ENCODE measurements at regions not wholly inside any gene's neighbourhood (a gene's known extent, or its start where the extent isn't known, plus 50 kb on each side); places are given as distances from the start of the nearest gene placed in this dataset.

DNA sequence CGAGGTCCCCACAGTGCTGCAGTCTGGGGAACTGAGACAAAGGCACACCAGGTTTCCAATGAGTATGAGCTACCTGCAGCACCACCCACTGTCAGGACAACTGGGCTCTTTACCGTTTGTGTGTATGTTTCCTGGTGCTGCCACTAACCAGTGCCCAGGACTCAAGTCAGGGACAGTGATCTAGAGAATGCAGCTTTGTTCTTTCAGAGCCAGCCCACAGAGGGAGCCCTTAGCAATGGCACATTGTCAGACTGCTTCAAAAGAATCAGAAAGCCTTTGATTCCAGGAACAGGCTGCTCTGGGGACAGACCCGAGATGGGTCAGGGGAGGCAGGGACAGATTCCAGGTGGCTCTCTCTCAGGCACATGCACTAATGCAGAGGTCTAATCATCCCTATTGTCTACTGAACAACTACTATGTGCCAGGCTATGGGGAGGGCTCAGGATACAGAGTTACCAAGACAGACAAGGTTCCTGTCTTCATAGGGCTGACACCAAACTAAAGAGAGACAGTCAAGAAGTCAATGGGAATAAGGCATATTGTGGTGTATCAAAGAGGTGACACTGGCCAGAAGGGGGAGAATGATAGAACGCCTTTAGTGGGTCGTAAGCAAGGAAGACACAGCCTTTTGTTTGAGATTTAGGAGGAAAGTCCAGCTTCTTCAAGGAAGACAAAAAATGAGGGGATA lies 103.7 kb downstream of the VPREB1 start:
- Histone ChIP-seq H3K4me3 (no peak overlapping the region), H3K9me3 (no peaks in the 10 kb centered on the region), H3K27me3 (peaks cover 0 to 6% (median 0%) of the 10 kb centered on the region in 3 donors), H3K27ac (no peak overlapping the region), H3K36me3 (no peaks in the 10 kb centered on the region), H3K4me1 (no peaks in the 10 kb centered on the region)
- intact Hi-C loops (cut with DNase I; ENCODE audit: low total_unique reads): no loop called here
- TF ChIP-seq POLR2A (IDR thresholded peaks at IDR 0.05): no peak
- TF ChIP-seq, protein P1, sequence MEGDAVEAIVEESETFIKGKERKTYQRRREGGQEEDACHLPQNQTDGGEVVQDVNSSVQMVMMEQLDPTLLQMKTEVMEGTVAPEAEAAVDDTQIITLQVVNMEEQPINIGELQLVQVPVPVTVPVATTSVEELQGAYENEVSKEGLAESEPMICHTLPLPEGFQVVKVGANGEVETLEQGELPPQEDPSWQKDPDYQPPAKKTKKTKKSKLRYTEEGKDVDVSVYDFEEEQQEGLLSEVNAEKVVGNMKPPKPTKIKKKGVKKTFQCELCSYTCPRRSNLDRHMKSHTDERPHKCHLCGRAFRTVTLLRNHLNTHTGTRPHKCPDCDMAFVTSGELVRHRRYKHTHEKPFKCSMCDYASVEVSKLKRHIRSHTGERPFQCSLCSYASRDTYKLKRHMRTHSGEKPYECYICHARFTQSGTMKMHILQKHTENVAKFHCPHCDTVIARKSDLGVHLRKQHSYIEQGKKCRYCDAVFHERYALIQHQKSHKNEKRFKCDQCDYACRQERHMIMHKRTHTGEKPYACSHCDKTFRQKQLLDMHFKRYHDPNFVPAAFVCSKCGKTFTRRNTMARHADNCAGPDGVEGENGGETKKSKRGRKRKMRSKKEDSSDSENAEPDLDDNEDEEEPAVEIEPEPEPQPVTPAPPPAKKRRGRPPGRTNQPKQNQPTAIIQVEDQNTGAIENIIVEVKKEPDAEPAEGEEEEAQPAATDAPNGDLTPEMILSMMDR (IDR thresholded peaks at IDR 0.05 in 4 of 5, conservative IDR thresholded peaks at IDR 0.05 in 1 of 5): no peak
- in situ Hi-C loops (cut with MboI; ENCODE audit: low sequenced_read_pairs in 4 of 4): no loop called here
- ATAC-seq (no peak), DNase-seq (no peak)

GRCh38 chr22:22348815-22349454 lies 104.3 kb downstream of the VPREB1 start:
- in situ Hi-C loops (cut with MboI; ENCODE audit: low sequenced_read_pairs in 4 of 4): no loop called here
- intact Hi-C loops (cut with DNase I; ENCODE audit: low total_unique reads): no loop called here

DNA sequence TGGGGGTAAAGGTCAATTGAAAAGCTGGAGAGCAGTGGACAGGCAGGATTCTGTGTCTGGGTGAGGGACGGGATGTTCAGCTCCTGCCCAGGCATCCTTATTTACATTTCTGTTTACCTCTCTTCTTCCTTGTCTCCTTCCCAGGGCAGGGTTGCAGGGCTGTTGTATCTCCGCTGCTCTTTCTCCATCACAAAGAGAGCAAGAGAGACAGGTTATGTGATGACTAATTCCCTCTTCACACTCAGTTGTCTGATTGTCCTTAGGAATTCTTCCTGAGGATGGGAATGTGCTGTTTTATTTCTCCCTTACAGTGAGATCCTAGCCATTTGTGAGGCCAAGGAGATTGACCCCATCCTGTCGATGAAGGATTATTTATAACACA lies 104.9 kb downstream of the VPREB1 start:
- in situ Hi-C loops (cut with MboI; ENCODE audit: low sequenced_read_pairs in 4 of 4): no loop called here
- Histone ChIP-seq H3K4me3 (no peak overlapping the region), H3K27me3 (peaks cover 0 to 6% (median 0%) of the 10 kb centered on the region in 3 donors), H3K9me3 (no peaks in the 10 kb centered on the region), H3K4me1 (no peaks in the 10 kb centered on the region), H3K36me3 (no peaks in the 10 kb centered on the region), H3K27ac (no peak overlapping the region)
- DNase-seq: no peak
- no peak for TF ChIP-seq POLR2A (IDR thresholded peaks at IDR 0.05)
- TF ChIP-seq, protein P1 (IDR thresholded peaks at IDR 0.05 in 4 of 5, conservative IDR thresholded peaks at IDR 0.05 in 1 of 5): no peak
- no peak for ATAC-seq
- intact Hi-C loops (cut with DNase I; ENCODE audit: low total_unique reads): no loop called here

More at GRCh38 chr22:22348815-22349454, 104.3 kb downstream of the VPREB1 start:
- TF ChIP-seq, protein P1 (IDR thresholded peaks at IDR 0.05 in 4 of 5, conservative IDR thresholded peaks at IDR 0.05 in 1 of 5): no peak
- no peak for TF ChIP-seq POLR2A (IDR thresholded peaks at IDR 0.05)
- DNase-seq (no peak), ATAC-seq (no peak)
- no peak overlapping the region for H3K4me3 ChIP-seq
- H3K4me1 ChIP-seq: no peaks in the 10 kb centered on the region
- H3K27ac ChIP-seq: no peak overlapping the region
- peaks cover 0 to 6% (median 0%) of the 10 kb centered on the region in 3 donors for H3K27me3 ChIP-seq
- H3K9me3 ChIP-seq: no peaks in the 10 kb centered on the region
- H3K36me3 ChIP-seq: no peaks in the 10 kb centered on the region

DNA sequence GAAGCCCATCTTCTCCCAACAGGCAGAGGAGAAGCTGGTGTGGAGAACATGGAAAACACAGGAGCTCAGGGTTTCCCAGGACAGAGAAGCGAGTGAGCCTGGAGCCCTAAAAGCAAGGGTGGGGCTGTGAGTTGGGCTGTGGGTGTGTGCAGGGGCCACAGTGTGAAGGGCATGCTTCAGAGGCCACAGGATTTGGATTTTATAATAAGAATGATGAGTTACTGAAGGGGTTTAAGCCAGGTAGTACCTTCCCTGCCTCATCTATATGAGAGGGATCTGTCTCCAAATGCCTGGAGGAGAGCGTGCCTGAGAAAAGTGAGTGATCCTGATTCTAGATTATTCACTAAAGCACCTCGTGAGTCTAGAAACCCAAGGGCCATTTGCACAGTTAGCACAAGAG lies 106.8 kb downstream of the VPREB1 start:
- Histone ChIP-seq H3K27me3 (peaks cover 0 to 7% (median 6%) of the 10 kb centered on the region in 3 donors), H3K4me1 (no peaks in the 10 kb centered on the region), H3K27ac (no peak overlapping the region), H3K9me3 (no peaks in the 10 kb centered on the region), H3K36me3 (no peaks in the 10 kb centered on the region), H3K4me3 (no peak overlapping the region)
- intact Hi-C loops (cut with DNase I; ENCODE audit: low total_unique reads) (no loop called here), in situ Hi-C loops (cut with MboI; ENCODE audit: low sequenced_read_pairs in 4 of 4) (no loop called here)
- no peak for DNase-seq
- TF ChIP-seq, protein P1 (IDR thresholded peaks at IDR 0.05 in 4 of 5, conservative IDR thresholded peaks at IDR 0.05 in 1 of 5): no peak
- TF ChIP-seq POLR2A (IDR thresholded peaks at IDR 0.05): no peak
- ATAC-seq: no peak

Measured in gastrocnemius medialis (tissue), 4 donors.